MM.1S (cell line): ENCODE measurements at regions not wholly inside any gene's neighbourhood (a gene's known extent, or its start where the extent isn't known, plus 50 kb on each side); places are given as distances from the start of the nearest gene placed in this dataset.

Experiments
- DNase-seq: peaks from one replicate; pipeline ENCODE4 v3.0.0-alpha.2; 2015
- H2AFZ ChIP-seq: fragments of 300-600 bp; sonication (generic); 2 replicates; pipeline ENCODE4 v1.6.0; 2016; ENCODE audit warnings: antibody characterized with exemption, low read length
- H3F3A ChIP-seq: fragments of 300-600 bp; sonication (generic); 2 replicates; pipeline ENCODE4 v1.6.1; 2016; ENCODE audit warnings: mild to moderate bottlenecking, antibody characterized with exemption, low read length, moderate library complexity, mixed read lengths; ENCODE audit not compliant: insufficient read depth
- H3K27ac ChIP-seq: fragments of 300-600 bp; sonication (generic); 2 replicates; pipeline ENCODE4 v1.5.1; 2016; ENCODE audit warnings: mild to moderate bottlenecking, low read length
- H3K27me3 ChIP-seq: fragments of 300-600 bp; sonication (generic); replicated peaks from 2 replicates; pipeline ENCODE4 v1.6.0; 2016; ENCODE audit warnings: low read length; ENCODE audit not compliant: insufficient read depth
- H3K36me3 ChIP-seq: fragments of 300-600 bp; sonication (generic); replicated peaks from 2 replicates; pipeline ENCODE4 v1.6.1; 2016; ENCODE audit warnings: mild to moderate bottlenecking, low read length, mixed read lengths; ENCODE audit not compliant: insufficient read depth
- H3K4me1 ChIP-seq: fragments of 300-600 bp; sonication (generic); 2 replicates; pipeline ENCODE4 v1.6.1; 2016; ENCODE audit warnings: low read length, mixed read lengths
- H3K4me2 ChIP-seq: fragments of 300-600 bp; sonication (generic); 2 replicates; pipeline ENCODE4 v1.6.0; 2016; ENCODE audit warnings: low read depth, low read length
- H3K4me3 ChIP-seq: fragments of 300-600 bp; sonication (generic); 2 replicates; pipeline ENCODE4 v1.5.1; 2016; ENCODE audit warnings: low read length, mixed read lengths
- H3K79me2 ChIP-seq: fragments of 300-600 bp; sonication (generic); 2 replicates; pipeline ENCODE4 v1.6.1; 2016; ENCODE audit warnings: mixed run types, low read length, mixed read lengths
- H3K9ac ChIP-seq: fragments of 300-600 bp; sonication (generic); 2 replicates; pipeline ENCODE4 v1.6.1; 2016; ENCODE audit warnings: low read length, mixed read lengths
- H3K9me2 ChIP-seq: fragments of 300-600 bp; sonication (generic); replicated peaks from 2 replicates; pipeline ENCODE4 v1.6.1; 2016; ENCODE audit warnings: mild to moderate bottlenecking, low read length, mixed read lengths; ENCODE audit not compliant: insufficient read depth
- H3K9me3 ChIP-seq: fragments of 300-600 bp; sonication (generic); replicated peaks from 2 replicates; pipeline ENCODE4 v1.6.1; 2016; ENCODE audit warnings: mild to moderate bottlenecking, low read length, mixed read lengths; ENCODE audit not compliant: insufficient read depth
- H4K20me1 ChIP-seq: fragments of 300-600 bp; sonication (generic); 2 replicates; pipeline ENCODE4 v1.6.1; 2016; ENCODE audit warnings: mild to moderate bottlenecking, low read length, moderate library complexity, mixed read lengths; ENCODE audit not compliant: insufficient read depth
- EZH2 ChIP-seq: fragments of 300-600 bp; sonication (generic); optimal IDR thresholded peaks from 2 replicates; pipeline ENCODE3; 2017; ENCODE audit warnings: low read depth, mild to moderate bottlenecking, antibody characterized with exemption, low read length, mixed read lengths
- EZH2phosphoT487 ChIP-seq: fragments of 300-600 bp; sonication (generic); IDR thresholded peaks from 2 replicates; pipeline ENCODE4 v1.6.1; 2018; ENCODE audit warnings: antibody characterized with exemption, low read length
- TF ChIP-seq, protein P1 (sequence below): fragments of 300-600 bp; sonication (generic); IDR thresholded peaks from 2 replicates; pipeline ENCODE4 v1.5.1; 2016; ENCODE audit warnings: antibody characterized with exemption, low read length, mixed read lengths

DNA sequence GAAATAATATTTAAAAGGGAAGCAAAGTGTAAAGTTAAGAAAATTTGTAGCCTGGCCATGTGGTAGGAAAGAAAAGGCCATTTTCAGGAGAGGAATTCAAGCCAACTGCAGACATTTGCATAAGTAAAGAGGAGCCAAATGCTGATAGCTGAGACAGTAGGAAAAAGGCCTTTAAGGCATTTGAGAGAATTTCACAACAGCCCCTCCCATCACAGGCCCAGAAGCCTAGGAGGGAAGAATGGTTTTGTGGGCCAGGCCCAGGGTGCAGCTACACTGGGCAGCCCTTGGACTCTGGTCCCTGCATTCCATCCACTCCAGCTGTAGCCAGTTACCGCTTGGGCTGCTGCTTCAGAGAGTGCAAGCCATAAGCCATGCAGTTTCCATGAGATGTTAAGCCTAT is 1556.8 kb downstream of the EFNA5 start:
- no peak for TF ChIP-seq EZH2
- TF ChIP-seq EZH2phosphoT487 = no peak
- TF ChIP-seq, protein P1, sequence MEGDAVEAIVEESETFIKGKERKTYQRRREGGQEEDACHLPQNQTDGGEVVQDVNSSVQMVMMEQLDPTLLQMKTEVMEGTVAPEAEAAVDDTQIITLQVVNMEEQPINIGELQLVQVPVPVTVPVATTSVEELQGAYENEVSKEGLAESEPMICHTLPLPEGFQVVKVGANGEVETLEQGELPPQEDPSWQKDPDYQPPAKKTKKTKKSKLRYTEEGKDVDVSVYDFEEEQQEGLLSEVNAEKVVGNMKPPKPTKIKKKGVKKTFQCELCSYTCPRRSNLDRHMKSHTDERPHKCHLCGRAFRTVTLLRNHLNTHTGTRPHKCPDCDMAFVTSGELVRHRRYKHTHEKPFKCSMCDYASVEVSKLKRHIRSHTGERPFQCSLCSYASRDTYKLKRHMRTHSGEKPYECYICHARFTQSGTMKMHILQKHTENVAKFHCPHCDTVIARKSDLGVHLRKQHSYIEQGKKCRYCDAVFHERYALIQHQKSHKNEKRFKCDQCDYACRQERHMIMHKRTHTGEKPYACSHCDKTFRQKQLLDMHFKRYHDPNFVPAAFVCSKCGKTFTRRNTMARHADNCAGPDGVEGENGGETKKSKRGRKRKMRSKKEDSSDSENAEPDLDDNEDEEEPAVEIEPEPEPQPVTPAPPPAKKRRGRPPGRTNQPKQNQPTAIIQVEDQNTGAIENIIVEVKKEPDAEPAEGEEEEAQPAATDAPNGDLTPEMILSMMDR = no peak
- H3K9me3 ChIP-seq = no peaks in the 10 kb centered on the region; the same call in 1 of the 2 replicates
- no peaks in the 10 kb centered on the region for H3F3A ChIP-seq
- no peaks in the 10 kb centered on the region for H3K4me1 ChIP-seq
- H3K79me2 ChIP-seq = no peaks in the 10 kb centered on the region
- H3K9me2 ChIP-seq = no peaks in the 10 kb centered on the region
- H4K20me1 ChIP-seq = no peaks in the 10 kb centered on the region
- H3K36me3 ChIP-seq = no peaks in the 10 kb centered on the region
- no peak overlapping the region for H3K9ac ChIP-seq
- no peak overlapping the region for H2AFZ ChIP-seq
- H3K27ac ChIP-seq = no peak overlapping the region
- no peak for DNase-seq
- H3K4me2 ChIP-seq = no peak overlapping the region
- H3K27me3 ChIP-seq = no peaks in the 10 kb centered on the region
- H3K4me3 ChIP-seq = no peak overlapping the region

DNA sequence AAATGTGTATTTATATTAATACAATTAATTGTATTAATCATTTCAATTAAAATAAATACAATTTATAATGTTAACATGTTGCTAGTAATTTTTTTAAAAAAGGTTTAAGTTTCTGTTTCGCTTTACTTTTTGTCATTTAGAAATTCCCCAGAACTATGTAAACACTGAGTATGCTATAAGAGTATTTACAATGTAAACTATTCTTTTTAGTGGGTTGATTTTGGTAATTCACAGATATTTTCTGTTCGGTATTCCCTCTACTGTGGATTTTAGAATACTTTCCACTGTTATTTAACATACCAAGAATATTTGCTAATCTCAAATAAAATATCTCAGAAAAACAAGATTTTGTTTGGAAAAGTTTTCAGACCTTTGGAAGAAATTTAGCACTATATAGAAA is 1564.4 kb downstream of the EFNA5 start:
- Histone ChIP-seq H3K9ac (no peak overlapping the region), H3K27me3 (no peaks in the 10 kb centered on the region), H3K4me2 (0 out of 2 replicates have a peak overlapping the region, but pooled peaks have one; percentile 20), H3F3A (no peaks in the 10 kb centered on the region), H3K36me3 (no peaks in the 10 kb centered on the region), H3K9me2 (no peaks in the 10 kb centered on the region), H3K4me1 (no peaks in the 10 kb centered on the region), H3K9me3 (no peaks in the 10 kb centered on the region; the same call in 1 of the 2 replicates), H3K4me3 (no peak overlapping the region), H3K27ac (no peak overlapping the region), H4K20me1 (no peaks in the 10 kb centered on the region), H2AFZ (0 out of 2 replicates have a peak overlapping the region, but pooled peaks have one; percentile 35), H3K79me2 (no peaks in the 10 kb centered on the region)
- TF ChIP-seq EZH2phosphoT487 (no peak), EZH2 (no peak)
- TF ChIP-seq, protein P1 = no peak
- DNase-seq = no peak

DNA sequence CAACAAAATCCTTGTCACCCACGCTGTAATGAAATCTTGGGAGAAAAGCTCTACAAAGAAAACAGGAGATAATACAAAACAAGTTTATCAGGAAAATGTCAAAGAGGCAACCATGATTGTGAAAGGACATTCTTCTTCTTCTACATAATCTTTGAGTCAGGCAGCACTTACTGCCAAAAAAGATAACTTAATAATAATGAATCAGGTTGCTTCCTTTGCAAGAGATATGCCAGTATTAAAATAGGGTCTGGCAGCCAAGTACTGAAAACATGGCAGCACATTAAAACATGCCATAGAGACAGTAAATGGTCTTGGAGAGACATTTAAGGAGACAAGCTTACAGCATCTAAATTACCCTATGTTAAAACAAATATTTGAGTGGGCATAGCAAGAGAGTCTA is 1573.4 kb downstream of the EFNA5 start:
- no peaks in the 10 kb centered on the region for H4K20me1 ChIP-seq
- H2AFZ ChIP-seq = no peak overlapping the region
- H3K36me3 ChIP-seq = no peaks in the 10 kb centered on the region
- H3K9me3 ChIP-seq = no peaks in the 10 kb centered on the region
- no peaks in the 10 kb centered on the region for H3K9me2 ChIP-seq
- H3F3A ChIP-seq = 0 out of 2 replicates have a peak, but pooled peaks cover 4% of the 10 kb centered on the region
- no peak overlapping the region for H3K4me3 ChIP-seq
- H3K27ac ChIP-seq = no peak overlapping the region
- no peak overlapping the region for H3K4me2 ChIP-seq
- H3K27me3 ChIP-seq = no peaks in the 10 kb centered on the region
- no peak overlapping the region for H3K9ac ChIP-seq
- peaks cover 23% of the 10 kb centered on the region for H3K4me1 ChIP-seq
- no peaks in the 10 kb centered on the region for H3K79me2 ChIP-seq
- TF ChIP-seq, protein P1 = no peak
- TF ChIP-seq EZH2 (no peak), EZH2phosphoT487 (no peak)
- DNase-seq = no peak
